NCI-H2171 (cell line): ENCODE measurements at regions not wholly inside any gene's neighbourhood (a gene's known extent, or its start where the extent isn't known, plus 50 kb on each side); places are given as distances from the start of the nearest gene placed in this dataset.

Source experiments
- DNase-seq: peaks from one replicate; lab custom pipeline; 2025; lab: John Stamatoyannopoulos, UW

DNA sequence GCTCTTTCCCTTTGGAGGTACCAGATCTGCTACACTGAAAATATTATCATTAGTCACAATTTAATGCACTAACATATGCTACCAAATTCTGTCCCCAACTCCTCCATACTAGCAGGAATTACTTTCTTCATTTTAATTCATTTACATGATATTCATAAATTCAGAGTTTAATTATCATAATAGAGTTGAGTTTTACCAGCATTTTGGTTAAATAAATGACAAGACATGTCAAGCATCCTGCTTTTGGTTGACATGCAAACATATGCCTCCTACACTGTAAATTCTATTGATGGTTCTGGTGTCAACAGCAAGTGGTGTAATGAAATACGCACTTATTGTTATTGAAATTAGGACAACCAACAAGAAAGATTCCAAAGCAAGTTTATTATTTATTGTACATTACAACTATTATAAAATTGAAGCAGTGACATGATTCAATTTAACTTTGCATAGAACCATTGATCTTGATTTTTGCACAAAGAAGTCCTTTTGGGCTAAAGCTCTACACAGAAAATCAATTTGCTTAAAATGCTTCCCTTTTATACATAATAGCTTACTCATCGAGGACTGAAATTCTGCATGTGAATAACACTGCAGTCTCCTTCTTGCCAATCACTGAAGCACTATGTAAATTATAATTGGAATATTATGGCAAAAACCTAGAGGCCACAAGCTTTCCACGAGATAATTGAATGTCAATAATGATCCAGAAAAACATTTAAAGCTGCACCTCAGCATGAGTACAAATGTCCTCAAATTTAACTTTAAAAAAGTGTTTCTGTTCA is 728.6 kb upstream of the ADGRL2 start:
- DNase-seq, result no peak

DNA sequence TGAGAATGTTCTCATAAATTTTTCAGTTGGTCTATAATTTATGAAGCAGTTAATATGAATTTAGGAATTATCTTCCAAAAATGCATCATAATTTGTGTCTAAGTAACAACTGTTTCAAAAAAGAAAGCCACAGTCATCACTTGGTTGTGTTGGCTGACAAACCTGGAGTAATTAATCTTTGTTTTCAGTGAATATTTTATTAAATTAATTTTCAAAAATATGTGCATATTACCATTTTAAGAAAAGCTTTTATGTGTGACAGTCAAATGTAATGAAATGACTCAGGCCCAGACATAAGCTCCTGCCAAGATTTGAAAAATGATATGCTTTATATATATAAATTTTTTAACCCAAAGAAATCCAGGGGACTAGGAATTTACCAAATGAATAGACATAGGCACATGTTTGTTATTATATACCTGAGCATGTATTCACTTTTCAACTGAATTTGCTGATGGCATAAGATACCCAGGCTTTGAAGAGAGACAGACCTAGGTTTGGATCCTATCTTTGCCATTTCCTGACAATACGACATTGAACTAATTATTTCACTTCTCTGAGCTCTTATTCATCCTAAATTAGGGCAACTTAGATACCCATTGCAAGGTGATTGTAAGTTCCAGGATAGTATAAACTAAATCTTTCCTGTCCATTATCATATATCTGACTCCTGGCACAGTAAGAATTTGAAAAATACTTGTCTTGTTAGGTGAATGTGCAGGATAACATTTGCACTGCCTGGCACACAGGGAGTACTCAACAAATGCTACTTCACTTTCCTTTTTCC is 729.5 kb upstream of the ADGRL2 start:
- no peak for DNase-seq

DNA sequence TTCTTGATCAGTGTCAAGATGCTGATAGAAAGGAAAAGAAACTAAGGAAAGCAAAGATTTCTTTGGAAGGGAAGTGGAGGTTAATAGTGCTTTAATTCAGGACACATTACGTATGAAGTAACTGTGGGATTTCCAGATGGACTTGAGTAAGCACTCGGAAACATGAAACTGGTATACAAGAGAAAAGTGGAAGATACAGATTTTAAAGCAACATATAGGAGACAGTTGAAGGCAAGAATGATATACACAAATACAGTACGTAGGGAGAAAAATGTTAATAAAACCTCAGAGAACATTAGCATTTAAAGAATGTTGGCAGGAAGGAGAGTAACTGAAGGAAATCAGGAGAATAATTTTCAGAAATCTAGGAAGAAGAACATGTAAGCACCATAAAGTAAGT is 730.9 kb upstream of the ADGRL2 start:
- DNase-seq, result no peak

DNA sequence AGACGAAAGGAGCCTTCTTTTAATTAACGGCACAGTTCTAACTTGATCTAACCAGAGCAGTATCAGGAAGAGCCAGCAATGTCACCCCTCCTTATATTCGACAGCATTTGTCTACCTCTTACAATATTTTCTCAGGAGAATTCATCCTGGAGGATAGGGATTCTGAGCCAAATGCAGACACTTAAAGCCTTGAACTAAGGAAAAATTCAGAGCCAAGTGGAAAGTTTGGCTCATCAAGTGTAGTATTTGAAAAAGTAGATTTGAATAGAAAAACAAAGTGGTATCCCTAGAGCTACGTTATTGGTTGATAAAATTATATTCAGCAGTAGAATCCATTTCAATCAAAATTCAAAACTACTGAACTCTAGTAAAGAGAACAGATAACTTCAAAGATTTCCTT is 732.0 kb upstream of the ADGRL2 start:
- DNase-seq, result no peak

DNA sequence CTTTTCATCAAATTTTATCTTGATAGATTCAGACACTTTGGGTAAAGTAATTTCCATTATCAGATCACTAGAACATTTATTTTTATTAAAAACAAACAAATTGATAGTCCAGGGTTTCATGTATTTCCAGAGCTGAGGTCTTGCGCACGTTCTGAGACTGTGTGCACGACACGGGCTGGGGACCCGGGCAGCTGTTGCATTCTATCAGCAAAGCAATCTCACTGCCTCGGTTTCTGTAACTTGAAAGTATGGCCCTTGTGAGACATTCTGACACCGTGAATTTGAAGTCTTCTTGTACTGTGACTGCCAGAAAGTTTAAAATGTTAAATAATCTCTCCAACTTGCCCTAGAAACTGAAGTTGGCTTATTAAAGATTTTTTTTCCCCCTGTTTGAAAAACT is 746.9 kb upstream of the ADGRL2 start:
- no peak for DNase-seq

DNA sequence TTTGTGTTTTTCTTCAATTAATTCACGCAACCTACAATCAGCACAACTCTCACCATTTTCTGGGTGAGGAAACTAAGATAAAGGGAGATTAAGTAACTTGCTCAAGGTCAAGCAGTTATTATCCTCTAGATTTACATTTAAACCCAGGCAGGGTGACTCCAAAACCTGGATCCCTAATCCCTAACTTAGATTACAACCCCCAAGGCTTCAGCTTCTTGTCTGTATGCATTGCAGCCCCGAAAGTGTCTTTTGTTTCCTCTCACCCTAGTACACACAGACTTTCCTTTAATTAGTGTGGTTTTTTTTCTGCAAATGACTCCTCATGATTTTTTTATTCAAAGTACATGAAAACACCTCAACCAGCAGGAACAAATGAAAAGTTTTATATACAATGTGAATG is 748.6 kb upstream of the ADGRL2 start:
- no peak for DNase-seq

DNA sequence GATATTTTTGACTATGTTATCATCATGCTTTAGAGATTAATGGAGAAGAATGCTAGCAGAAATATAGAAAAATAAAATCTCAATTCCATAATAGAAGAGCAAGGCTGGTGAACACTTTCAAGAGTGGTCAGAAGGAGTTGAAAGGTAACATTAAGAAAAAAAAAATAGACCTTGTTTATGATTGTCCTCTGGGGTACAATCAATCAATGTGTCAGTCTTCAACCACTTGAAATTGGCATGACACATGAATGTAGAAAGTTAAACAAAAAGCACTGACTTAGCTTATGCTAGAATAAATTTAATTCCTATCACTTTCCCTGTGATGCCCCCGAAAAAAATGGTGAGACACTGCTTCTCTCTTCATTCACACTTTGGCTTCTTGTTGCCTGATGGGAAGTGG is 750.3 kb upstream of the ADGRL2 start:
- no peak for DNase-seq

DNA sequence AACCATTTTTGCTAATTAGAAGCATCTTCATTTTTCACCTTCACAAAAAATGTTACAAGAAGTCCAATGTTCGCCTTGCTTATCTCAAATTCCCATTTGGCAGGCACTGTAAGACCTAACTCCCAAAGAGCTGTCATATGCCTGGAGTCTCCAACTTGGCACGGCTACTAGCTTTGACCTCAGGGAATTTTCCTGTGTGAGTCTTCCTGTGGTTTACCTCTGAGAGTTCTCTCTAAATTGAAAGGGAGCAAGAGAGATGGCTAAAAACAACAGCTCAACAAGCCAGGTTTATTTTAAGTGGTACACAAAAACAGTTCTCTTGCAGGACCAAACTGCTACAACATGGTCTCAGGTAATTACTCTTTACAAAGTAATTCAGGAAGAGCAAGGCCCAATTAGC is 756.0 kb upstream of the ADGRL2 start:
- no peak for DNase-seq

DNA sequence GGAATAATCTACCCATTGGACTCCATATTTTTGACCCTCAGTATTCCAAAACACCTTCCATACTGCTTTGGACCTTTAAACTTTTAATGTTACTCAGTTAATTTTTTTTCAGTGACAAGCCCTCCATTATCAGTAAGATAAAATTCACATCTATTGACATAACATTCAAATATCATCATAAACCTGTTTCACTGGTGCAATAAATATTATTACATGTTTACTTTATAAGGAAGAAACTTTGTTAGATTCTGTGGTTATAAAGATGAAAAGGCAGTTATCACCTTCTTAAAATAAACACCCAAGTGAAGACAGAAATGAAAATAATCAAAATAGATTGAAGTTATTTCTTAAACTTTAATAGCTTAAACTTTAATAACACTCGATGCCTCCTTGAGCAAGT is 758.5 kb upstream of the ADGRL2 start:
- no peak for DNase-seq

DNA sequence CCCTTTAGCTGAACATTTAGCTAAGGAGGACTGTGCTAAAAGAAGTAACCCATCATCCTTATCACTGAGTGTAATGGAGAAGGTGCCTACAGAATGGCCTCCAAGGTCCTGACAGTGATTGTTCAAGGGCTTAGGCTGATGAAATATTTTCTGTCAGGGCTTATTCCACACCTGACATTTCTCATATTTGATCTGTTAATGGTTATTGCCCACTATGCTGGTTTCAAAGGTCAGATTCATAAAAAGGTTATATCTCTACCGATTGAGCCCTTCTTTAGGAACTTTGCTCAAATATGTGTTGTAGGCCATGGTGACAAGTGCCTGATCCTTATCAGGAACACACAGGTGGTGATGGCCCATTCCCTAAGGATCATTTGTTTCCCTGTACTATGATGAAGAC is 766.4 kb upstream of the ADGRL2 start:
- DNase-seq, result no peak

DNA sequence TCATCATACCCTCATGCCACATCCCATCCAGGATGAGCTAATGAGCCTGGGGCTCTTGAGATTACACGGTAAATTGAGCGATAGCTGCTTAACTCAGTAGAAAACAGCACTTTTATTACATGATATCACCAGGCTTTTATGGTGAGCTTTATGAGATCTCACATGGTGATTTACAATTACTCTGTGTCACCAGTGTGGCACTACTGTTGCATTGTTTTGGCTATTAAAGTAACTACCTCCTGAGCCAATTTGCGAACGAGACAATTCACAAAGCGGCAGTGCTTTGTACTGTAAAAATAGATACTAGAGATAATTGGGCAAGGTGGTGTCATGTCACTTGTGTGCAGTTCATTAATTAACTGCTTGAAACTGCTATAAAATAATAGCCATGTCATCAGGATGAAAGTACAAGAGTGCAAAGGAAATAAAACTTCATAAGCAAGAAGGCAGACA is 767.7 kb upstream of the ADGRL2 start:
- no peak for DNase-seq

DNA sequence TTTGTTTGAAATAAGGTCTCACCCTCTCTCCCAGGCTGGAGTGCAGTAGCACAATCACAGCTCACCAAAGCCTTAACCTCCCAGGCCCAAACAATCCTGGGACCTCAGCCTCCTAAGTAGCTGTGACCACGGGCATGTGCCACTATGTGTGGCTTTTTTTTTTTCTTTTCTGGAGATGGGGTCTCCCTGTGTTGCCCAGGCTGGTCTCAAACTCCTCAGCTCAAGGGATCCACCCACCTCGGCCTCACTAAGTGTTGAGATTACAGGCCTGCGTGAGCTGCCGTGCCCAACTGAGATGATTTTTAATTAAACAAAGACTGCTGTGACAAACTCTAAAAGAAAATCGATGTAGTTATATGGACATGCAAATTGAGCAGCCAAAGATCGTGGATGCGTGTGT is 768.4 kb upstream of the ADGRL2 start:
- no peak for DNase-seq

DNA sequence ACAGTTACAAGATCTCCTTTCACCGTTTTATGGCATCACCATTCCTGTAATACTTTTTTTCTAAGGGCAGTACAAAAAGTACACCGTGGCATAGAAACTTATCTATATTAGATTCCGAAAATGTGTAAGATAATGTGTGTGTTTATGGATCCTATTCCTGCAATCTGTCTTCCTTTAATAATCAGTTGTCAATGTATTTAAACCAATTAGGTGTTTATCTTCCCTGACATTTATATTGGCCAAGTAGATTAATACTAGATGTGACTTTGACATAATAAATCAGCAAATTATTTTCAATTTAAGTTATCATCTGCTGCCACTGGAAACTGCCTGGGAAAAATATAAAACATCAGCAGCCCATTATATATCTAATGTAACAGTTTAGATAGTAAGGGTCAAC is 770.3 kb upstream of the ADGRL2 start:
- DNase-seq, result no peak

DNA sequence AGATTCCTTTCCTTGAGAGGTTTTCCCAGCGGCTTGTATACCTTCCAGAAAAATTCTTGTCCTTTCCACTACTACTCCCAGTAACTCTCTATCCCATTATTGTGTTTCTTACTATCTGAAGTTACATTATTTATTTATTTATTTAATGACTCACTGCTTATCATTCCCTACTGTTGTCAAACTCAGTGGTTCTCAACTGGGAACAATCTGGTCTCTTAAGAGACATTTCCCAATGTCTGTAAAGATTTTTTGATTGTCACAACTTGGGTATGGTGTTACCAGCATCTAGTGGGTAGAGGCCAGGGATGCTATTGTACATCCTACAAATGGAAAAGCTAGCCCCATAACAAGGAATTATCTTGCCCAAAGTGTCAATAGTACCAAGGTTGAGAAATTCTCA is 771.5 kb upstream of the ADGRL2 start:
- DNase-seq, result no peak

DNA sequence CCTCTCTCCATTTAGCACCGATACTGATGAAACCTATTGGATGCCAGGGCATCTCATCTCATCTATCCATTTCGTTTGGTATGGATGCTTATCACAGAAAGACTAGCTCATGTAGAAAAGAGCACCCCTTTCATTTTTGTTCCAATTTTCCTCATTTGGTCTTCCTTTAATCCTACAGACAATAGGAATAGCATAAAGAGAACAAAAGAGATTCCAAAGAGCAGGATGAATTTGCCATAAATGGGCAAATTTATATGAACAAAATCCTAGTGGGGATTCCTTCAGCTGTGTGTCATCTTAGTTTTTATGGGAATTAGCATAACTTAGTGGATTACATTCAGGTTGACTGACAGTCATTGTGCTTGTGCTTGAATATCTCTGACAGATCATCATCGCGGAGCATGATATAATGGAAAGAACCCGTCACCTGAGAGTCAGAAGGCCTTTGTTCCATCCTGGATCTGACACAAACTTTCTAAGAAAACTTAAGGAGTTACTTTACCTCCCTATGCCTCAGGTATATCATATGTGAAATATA is 777.5 kb upstream of the ADGRL2 start:
- no peak for DNase-seq

DNA sequence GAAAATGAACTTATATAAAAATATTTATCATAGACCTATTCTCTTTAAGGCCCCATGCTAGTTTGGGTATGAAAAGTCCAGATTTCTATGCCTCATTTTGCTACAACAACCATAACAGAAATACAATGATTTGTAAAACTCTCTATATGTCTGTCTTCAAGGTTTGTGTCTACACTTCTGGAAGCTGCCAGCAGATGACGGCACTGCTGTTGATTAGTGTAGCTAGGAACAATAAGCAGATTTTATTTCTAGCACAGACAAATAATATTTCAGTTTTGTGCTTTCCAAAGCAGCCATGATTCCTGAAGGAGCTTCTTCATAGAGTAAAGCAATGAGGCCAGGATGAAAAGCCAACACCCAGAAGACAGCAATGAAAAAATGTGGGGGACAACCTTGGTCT is 779.6 kb upstream of the ADGRL2 start:
- DNase-seq, result no peak

DNA sequence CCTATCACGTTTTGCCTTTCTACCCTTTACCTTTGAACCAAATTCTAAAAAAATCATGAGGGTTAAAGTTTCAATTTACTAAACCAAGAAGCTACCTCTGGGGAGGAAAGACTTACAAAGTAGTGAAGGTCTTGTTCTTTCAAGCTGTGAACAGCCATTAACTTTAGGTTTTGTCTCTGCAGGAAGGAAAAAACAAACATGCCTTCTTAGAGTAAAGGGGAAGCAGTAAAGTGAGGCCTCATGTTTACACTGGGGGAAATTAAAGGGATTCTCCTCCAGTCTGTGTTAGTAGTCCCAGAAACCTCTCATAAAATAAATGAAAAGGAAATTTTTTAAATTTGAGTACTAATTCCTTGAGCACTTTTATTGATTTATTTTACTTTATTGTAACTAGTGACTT is 780.2 kb upstream of the ADGRL2 start:
- no peak for DNase-seq

DNA sequence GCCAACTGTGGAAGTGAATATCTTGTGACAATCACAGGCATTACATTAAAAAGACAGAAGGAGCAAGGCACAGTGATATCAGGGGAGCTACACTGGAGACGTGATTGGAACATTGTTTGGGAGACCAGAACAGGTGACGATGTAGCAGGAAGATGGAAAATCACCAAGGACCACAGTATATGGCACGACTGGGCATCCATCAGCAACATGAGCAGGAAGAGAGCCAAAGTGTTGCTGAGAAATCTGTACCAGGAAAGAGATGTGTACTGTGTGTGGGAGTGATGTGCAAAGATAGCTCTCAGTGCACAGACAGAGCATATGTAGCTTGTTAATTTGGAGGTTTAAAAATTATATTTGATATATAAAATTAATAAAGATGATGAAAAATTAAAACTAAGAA is 790.6 kb upstream of the ADGRL2 start:
- no peak for DNase-seq

DNA sequence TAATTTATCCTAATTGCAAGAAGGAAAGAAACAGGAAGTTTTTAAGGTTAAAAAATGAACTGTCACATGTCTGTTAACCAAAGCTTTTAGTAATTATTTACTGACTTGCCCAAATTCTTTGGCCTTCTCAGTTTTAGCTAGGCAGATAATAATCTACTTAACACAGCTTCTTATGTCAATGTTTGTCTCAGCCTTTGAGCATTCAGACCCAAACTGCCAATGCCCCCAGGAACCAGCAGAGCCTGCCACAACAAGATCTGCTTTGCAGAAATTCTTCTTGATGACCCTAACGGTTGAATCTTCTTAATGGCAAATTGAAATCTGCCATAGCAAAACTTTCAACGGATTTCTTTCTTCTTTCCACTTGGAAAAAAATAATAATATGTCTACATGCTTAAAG is 792.4 kb upstream of the ADGRL2 start:
- DNase-seq, result no peak

DNA sequence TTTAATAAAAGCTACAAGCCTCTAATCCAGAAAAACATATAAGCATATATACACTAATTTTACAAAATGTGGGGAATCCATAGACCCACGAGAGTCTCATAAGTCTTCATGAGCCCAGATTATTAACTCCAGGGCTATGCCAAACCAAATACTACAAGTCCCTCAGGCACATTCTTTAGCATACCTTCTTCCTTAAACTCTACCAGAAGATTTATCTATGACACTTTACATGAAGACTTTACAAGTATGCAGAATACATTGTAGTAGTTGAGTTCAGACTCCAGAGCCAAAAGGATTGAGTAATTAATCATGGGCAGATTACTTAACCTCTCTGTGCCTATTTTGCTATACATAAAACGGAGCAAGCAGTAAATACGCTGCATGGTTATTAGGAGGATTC is 793.7 kb upstream of the ADGRL2 start:
- no peak for DNase-seq

DNA sequence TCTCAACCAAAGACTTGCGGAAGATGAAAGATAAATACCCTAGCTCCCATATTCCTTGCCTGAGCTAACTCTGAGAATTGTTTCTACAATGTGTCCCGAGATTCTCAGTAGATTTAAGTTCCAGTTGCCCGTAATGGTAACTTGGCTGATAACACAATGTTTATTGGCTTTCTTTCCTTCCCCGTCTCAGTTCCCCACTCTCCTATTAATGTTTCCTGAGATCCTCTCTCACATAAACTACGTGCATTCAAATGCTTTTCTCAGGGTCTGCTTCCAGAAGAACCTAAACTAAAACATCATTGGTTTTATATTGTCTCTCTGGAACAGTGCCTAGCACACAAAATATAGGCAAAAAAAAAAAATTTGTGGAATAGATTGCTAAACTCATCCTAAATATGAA is 794.2 kb upstream of the ADGRL2 start:
- no peak for DNase-seq

DNA sequence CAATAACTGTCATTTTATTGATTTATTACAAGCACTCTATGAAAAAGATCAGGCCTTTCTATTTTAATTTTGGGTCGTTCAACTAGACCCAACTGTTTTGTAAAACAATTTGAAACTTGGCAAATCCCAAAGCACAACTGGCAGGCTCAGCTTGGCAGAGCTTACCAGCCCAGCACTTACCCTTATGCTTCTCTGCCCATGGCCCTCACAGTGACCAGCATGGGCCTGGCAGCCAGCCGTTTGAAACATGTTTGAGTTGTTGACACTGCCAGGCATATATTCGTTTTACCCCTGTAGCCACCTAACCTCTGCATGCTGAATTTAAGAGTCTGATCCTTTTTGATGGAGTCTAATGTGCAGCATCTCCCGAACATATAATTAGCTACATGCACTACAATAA is 796.7 kb upstream of the ADGRL2 start:
- DNase-seq, result no peak

DNA sequence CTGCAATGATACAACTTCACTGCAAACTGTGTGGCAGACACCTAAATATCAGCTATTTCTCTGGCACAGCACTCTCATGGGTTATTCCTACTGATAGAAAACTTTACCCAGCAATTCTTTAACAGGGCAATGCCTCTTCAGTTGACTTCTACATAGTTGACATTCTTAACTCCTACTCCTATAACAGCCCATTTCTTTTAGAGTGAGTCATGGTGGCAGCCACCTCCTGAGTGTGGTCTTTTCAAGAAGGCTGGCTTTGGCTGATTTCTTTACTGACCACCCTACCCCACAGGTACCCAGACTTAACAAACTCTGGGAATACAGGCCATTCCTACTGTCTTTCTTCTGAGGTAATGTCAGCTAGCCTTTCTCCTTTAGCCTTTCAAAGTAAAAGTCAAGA is 805.8 kb upstream of the ADGRL2 start:
- no peak for DNase-seq
